Spleen (tissue), 11 donors: ENCODE measurements at regions not wholly inside any gene's neighbourhood (a gene's known extent, or its start where the extent isn't known, plus 50 kb on each side); places are given as distances from the start of the nearest gene placed in this dataset.

Source experiments
- DNase-seq: peaks from one replicate; pipeline ENCODE4 v3.0.0-alpha.2; 2020
- H3K27ac ChIP-seq, 8 donors: fragments of 200-600 bp; sonication (generic) in 7 of 8; 1 replicate in 4 of 8; 2 replicates in 4 of 8; pipeline versions ENCODE4 v1.5.0 to v1.8.0; 2016 to 2021; ENCODE audit warnings: inconsistent platforms in 4 of 8, mild to moderate bottlenecking in 4 of 8, moderate library complexity in 1 of 8
- H3K27me3 ChIP-seq, 7 donors: fragments of 200-600 bp; sonication (generic) in 6 of 7; replicated peaks in 1 of 7; 1 replicate in 4 of 7; 2 replicates in 3 of 7; pipeline versions ENCODE4 v1.5.0 to v1.8.0; 2016 to 2021; ENCODE audit warnings: inconsistent platforms in 3 of 7, mild to moderate bottlenecking in 1 of 7
- H3K36me3 ChIP-seq, 6 donors: fragments of 200-600 bp; sonication (generic) in 5 of 6; 1 replicate in 4 of 6; 2 replicates in 2 of 6; pipeline versions ENCODE4 v1.5.0 to v1.8.0; 2016 to 2021; ENCODE audit warnings: inconsistent platforms in 2 of 6
- H3K4me1 ChIP-seq, 6 donors: fragments of 200-600 bp; sonication (generic) in 5 of 6; 1 replicate in 3 of 6; 2 replicates in 3 of 6; pipeline versions ENCODE4 v1.5.0 to v1.8.0; 2016 to 2021; ENCODE audit warnings: inconsistent platforms in 3 of 6
- H3K4me3 ChIP-seq, 8 donors: fragments of 200-600 bp; sonication (generic) in 7 of 8; 1 replicate in 4 of 8; 2 replicates in 4 of 8; pipeline versions ENCODE4 v1.5.0 to v1.8.0; 2016 to 2021; ENCODE audit warnings: inconsistent platforms in 4 of 8, mild to moderate bottlenecking in 4 of 8, moderate library complexity in 2 of 8
- H3K9me3 ChIP-seq, 8 donors: fragments of 200-600 bp; sonication (generic) in 7 of 8; 1 replicate in 4 of 8; 2 replicates in 4 of 8; pipeline versions ENCODE4 v1.5.0 to v1.8.0; 2016 to 2021; ENCODE audit warnings: inconsistent platforms in 4 of 8
- POLR2A ChIP-seq, 3 donors: fragments of 450-650 bp; IDR thresholded peaks; one replicate each; pipeline ENCODE4 v1.5.1; 2017; ENCODE audit warnings: antibody characterized with exemption in 3 of 3, mild to moderate bottlenecking in 1 of 3
- POLR2AphosphoS5 ChIP-seq, 3 donors: sonication (generic); formaldehyde crosslinking; IDR thresholded peaks; one replicate each; pipeline ENCODE4 v1.5.1; 2017; ENCODE audit warnings: antibody characterized with exemption in 3 of 3
- WGBS, 5 donors: extraction: QIAGEN DNeasy Blood & Tissue Kit in 3 of 5; methylation state at CpG; one replicate each; pipeline versions ENCODE4 v1.1.5 to v1.1.7; 2013 to 2018; 5-methylcytosine and 5-hydroxymethylcytosine counted together
- intact Hi-C: fragments of 100-400 bp; cut with DNase I; formaldehyde crosslinking; loops from one replicate; pipeline ENCODE4 v1.15.0; 2023; ENCODE audit warnings: low total_unique reads
- TF ChIP-seq, protein P1 (sequence below), 11 experiments: fragments of 200-600 bp in 7 of 11; fragments of 450-650 bp in 4 of 11; sonication (generic) in 4 of 11; IDR thresholded peaks in 8 of 11; conservative IDR thresholded peaks in 3 of 11; 1 replicate in 7 of 11; 2 replicates in 4 of 11; pipeline versions ENCODE4 v1.4.0 to v1.8.0; 2016 to 2021; ENCODE audit warnings: antibody characterized with exemption in 11 of 11, inconsistent platforms in 4 of 11, mild to moderate bottlenecking in 1 of 11
- donor health status: healthy with polysubstance abuse.
- donor health status: DM: no; HTN: no; CAD: no; lungs with moderate emphysema.
- donor health status: DM: no; HTN: no; CAD: no.
- donor health status: Bipolar disorder and iron deficiency.
- donor health status: healthy.
- donor health status: DM: no; HTN: no; CAD: no.
- donor health status: DM: yes; HTN: yes; CAD: no.

- H3K27me3 ChIP-seq: no peaks in the 10 kb centered on the region
- intact Hi-C loops: no loop called here
- H3K36me3 ChIP-seq: no peaks in the 10 kb centered on the region
- H3K27ac ChIP-seq: no peak overlapping the region
- WGBS, 5 donors: 89 to 100% (median 96%) methylated on average over 2 of the region's 2 CpGs
- no peaks in the 10 kb centered on the region for H3K9me3 ChIP-seq
- H3K4me1 ChIP-seq: no peaks in the 10 kb centered on the region
- no peak for TF ChIP-seq POLR2AphosphoS5 (IDR thresholded peaks at IDR 0.05)
- no peak overlapping the region for H3K4me3 ChIP-seq
- DNase-seq: no peak
These were observed 661.9 kb upstream of the GJE1 start for GRCh38 chr6:141470810-141471209.

- no peaks in the 10 kb centered on the region for H3K27me3 ChIP-seq
- peaks cover 0 to 14% (median 0%) of the 10 kb centered on the region in 6 donors for H3K4me1 ChIP-seq
- no peaks in the 10 kb centered on the region for H3K9me3 ChIP-seq
- TF ChIP-seq POLR2A (IDR thresholded peaks at IDR 0.05) (no peak), POLR2AphosphoS5 (IDR thresholded peaks at IDR 0.05) (no peak)
- TF ChIP-seq, protein P1, sequence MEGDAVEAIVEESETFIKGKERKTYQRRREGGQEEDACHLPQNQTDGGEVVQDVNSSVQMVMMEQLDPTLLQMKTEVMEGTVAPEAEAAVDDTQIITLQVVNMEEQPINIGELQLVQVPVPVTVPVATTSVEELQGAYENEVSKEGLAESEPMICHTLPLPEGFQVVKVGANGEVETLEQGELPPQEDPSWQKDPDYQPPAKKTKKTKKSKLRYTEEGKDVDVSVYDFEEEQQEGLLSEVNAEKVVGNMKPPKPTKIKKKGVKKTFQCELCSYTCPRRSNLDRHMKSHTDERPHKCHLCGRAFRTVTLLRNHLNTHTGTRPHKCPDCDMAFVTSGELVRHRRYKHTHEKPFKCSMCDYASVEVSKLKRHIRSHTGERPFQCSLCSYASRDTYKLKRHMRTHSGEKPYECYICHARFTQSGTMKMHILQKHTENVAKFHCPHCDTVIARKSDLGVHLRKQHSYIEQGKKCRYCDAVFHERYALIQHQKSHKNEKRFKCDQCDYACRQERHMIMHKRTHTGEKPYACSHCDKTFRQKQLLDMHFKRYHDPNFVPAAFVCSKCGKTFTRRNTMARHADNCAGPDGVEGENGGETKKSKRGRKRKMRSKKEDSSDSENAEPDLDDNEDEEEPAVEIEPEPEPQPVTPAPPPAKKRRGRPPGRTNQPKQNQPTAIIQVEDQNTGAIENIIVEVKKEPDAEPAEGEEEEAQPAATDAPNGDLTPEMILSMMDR (IDR thresholded peaks at IDR 0.05 in 8 of 11, conservative IDR thresholded peaks at IDR 0.05 in 3 of 11): no peak
- DNase-seq: no peak
- H3K27ac ChIP-seq: no peak overlapping the region
- no peaks in the 10 kb centered on the region for H3K36me3 ChIP-seq
- no peak overlapping the region for H3K4me3 ChIP-seq
- intact Hi-C loops: no loop called here
These were observed 664.8 kb upstream of the GJE1 start for GRCh38 chr6:141467881-141468280.

GRCh38 chr6:141467041-141467440 is 665.7 kb upstream of the GJE1 start:
- 81 to 97% (median 90%) methylated on average over 1 of the region's 1 CpG for WGBS, 5 donors
- TF ChIP-seq POLR2A (IDR thresholded peaks at IDR 0.05) (no peak), POLR2AphosphoS5 (IDR thresholded peaks at IDR 0.05) (no peak)
- TF ChIP-seq, protein P1 (IDR thresholded peaks at IDR 0.05 in 8 of 11, conservative IDR thresholded peaks at IDR 0.05 in 3 of 11): no peak

GRCh38 chr6:141464896-141465295 is 667.8 kb upstream of the GJE1 start:
- no peak overlapping the region for H3K27ac ChIP-seq
- intact Hi-C loops: no loop called here
- 88 to 96% (median 90%) methylated on average over 2 of the region's 2 CpGs for WGBS, 5 donors

More at GRCh38 chr6:141467041-141467440, 665.7 kb upstream of the GJE1 start:
- H3K27me3 ChIP-seq: no peaks in the 10 kb centered on the region
- intact Hi-C loops: no loop called here
- H3K27ac ChIP-seq: no peak overlapping the region
- no peaks in the 10 kb centered on the region for H3K9me3 ChIP-seq
- DNase-seq: no peak
- H3K4me3 ChIP-seq: no peak overlapping the region
- no peaks in the 10 kb centered on the region for H3K36me3 ChIP-seq
- peaks cover 0 to 14% (median 0%) of the 10 kb centered on the region in 6 donors for H3K4me1 ChIP-seq

More at GRCh38 chr6:141464896-141465295, 667.8 kb upstream of the GJE1 start:
- Histone ChIP-seq H3K9me3 (no peaks in the 10 kb centered on the region), H3K4me3 (no peak overlapping the region), H3K36me3 (no peaks in the 10 kb centered on the region), H3K27me3 (no peaks in the 10 kb centered on the region), H3K4me1 (peaks cover 0 to 14% (median 0%) of the 10 kb centered on the region in 6 donors)
- no peak for TF ChIP-seq POLR2A (IDR thresholded peaks at IDR 0.05)
- no peak for TF ChIP-seq POLR2AphosphoS5 (IDR thresholded peaks at IDR 0.05)
- TF ChIP-seq, protein P1 (IDR thresholded peaks at IDR 0.05 in 8 of 11, conservative IDR thresholded peaks at IDR 0.05 in 3 of 11): no peak
- no peak for DNase-seq
